T-helper 2 cell treated with Interferon-gamma antibody and Interleukin-4, amounts not matched to agents 100 ng/mL and 5 ng/mL, for 36 hours (primary cell): ENCODE measurements at regions not wholly inside any gene's neighbourhood (a gene's known extent, or its start where the extent isn't known, plus 50 kb on each side); places are given as distances from the start of the nearest gene placed in this dataset.

Source experiments
- intact Hi-C: fragments of 100-400 bp; cut with micrococcal nuclease; formaldehyde crosslinking; loops from one replicate; pipeline ENCODE4 v1.15.1; 2023

DNA sequence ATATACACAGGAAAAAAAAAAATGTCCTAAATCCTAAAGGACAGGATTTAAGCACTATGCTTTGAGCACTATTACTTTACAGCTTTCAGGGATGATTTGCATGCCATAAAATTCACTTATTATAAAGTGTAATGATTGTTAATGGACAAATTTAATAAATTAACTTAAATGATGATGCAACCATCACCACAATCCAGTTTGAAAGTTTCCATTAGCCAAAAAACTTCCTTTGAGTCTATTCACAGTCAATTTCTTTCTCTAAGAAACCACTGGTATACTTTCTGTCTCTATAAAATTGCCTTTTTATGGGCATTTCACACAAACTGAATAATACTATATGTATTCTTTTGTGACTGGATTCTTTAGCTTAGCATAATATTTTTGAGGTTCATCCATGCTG is 111.1 kb upstream of the RIOK3 start:
- intact Hi-C loops, result no loop called here

DNA sequence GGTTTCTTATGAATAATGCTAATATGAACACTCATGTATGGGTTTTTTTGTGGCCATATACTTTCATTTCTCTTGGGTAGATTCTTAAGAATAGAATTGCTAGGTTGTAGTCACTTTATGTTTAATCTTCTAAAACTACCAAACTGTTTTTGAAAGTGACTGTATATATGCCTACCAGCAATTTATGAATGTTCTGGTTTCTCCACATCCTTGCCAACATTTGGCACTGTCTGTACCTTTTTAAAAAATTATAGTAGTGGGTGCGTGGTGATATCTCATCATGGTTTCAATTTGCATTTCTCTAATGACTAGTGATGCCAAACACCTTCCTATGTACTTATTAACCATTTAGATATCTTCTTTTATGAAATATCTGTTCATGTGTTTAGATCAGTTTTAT is 110.6 kb upstream of the RIOK3 start:
- intact Hi-C loops, result no loop called here

DNA sequence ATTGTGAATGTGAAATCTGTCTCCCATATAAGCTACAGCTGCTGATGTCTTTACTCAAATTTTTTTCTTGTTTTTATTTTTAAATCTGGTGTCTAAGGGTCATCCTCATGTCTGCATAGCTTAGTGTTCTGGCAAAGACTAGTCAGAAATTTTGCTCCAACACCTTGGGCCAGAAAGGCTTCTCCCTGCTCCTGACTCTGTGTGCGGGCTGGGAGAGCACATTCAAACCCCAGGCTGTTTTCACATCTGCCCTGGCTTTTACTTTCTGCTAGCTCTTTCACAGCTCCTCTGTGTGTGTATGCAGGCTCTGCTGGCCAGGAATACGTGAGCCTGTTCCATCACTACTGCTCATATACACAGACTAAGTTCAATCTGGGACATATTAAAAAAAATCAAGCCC is 102.9 kb upstream of the RIOK3 start:
- intact Hi-C loops, result no loop called here

DNA sequence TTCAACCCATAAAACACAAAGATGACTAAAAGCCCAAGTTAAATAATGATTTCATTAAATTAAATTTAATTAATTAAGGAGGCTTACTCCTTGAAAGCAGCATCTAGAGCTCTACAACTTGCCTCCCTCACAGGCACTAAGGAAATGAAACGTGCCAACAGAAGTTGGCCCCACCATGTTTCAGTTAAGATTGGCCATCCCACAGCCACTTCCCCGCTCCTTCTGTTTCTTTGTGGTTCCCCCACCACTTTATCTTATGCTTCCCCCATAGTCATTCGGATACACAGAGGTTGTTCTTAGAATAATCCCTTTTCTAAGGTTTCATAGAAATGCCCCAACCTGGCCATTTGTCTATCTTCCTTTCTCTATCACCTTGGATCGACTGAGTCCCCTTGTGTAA is 101.6 kb upstream of the RIOK3 start:
- intact Hi-C loops, result no loop called here

DNA sequence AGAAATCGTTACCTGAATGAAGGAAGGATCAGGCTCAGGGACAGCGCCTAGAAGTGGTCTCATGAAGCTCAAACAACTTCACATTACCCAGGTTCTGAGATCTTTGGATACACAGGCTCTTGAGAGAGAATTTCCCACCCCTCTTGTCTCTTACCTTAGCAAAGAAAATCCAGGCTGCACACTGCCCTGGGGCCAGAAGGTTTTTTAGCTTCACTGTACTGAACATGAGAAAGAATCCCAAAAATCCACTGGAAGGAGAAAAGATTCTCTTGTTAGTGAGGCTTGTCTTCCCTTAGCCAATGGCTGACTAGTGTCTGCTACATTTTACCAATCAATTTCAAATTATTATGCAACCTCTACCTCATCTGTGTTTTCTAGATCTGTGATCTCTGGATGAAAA is 101.0 kb upstream of the RIOK3 start:
- intact Hi-C loops, result no loop called here

DNA sequence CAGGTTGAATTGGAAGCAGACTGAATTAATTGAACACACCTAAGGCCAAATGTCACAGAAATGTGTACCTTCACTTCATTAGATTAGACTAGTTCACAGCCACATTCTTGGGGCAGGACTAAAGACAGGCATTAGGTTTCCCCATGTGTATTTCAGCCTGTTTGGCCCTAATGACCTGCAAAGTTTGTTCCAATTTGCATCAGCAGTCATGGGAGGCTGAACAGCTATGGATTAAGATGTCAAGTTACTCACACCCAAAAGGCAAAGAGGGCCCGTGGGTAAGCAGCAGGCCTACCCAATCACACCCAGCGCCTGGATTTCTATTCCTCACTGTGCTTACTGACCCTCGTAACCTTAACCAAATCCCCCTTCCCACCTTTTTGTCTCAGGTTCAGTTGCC is 99.6 kb upstream of the RIOK3 start:
- intact Hi-C loops, result no loop called here

DNA sequence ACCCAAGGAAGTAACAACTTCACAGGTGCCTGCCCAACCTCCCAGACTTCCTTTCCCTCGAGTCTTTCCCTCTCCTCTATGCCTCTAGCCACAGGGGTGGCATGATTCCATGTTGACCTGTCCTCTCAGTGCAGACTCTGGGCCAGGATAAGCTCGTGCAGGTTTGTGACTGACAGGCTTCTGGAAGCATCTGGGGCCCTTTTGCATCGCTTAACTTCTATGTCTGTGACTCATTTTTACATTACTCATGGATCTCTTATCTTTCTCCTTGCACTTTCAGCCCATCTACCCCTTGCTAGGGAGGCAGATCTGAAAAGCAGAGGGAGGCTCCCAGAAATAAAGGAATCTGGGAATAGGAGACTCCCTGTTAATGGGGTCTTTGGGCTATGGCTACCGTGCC is 98.5 kb upstream of the RIOK3 start:
- intact Hi-C loops, result loop anchor here (5.0 kb wide), 1 partner anchor 47 kb away; no protein-coding TSS in a partner anchor

DNA sequence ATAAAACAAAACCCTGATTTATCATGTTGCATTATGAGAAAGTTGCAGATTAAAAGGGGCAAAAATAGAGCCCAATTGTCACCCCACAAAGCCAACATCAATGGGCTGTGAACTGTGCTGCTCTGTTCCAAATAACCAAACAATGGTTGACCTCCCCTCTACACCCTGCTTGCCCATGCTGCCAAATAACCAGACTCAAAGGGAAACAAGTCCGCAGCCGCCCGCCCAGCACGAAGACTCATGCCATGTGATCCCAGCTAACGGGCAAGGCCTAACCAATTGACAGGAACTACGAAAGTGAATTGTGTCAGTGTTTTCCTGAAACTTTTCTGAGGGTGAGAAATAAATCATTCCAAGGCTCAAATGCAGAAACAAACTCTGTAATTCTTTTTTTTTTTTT is 97.9 kb upstream of the RIOK3 start:
- intact Hi-C loops, result loop anchor here (5.0 kb wide), 1 partner anchor 48 kb away; no protein-coding TSS in a partner anchor

DNA sequence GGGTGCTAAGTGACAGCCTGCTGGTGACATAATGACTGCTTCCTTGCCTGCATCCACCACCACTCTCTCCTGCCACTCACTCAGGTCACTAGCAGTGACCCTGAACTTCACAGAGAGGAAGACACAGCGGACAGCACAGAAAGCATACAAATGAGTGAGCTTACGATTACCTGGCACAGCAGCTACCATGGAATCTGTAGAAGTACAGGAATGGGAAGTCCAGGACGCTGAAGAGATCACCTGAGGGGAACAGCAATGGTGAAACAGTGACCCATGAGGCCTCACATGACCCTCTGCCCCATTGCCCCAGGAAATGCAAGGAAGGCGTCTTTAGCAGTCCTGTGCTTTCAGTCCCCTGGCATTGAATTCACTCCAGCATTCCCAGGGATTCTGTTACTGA is 96.7 kb upstream of the RIOK3 start:
- intact Hi-C loops, result loop anchor here (5.0 kb wide), 1 partner anchor 49 kb away; no protein-coding TSS in a partner anchor

DNA sequence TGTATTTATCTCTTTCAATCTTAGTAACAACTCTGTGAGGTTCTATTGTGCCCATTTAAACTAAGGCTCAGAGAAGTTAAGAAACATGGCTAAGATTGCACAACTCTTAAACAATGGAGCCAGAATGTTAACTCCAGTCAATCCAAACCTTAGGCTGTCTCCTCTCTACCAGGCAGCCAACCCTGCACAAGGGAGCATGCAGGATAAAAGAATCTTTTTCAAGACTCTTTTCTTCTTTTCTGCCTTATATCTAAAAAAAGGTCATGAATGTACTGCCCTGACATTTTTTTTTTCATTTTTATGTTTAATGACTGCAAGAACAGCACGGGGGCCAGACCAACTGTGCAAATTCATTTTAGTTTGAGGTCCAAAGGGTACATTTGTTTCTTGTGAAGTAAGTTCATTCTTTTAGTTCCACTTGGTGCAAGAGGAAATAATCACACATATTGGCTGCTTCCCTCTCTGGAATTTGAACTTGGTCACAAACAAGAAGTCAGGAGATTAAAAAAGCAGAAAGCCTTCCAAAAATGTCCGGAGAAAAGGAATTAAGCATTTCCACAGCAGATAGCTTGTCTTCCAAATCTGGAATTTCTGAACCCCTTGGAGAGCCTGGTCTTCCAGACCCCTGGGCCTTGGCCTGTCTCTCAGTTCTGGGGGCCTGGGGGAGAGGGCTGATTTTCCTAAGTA is 96.0 kb upstream of the RIOK3 start:
- intact Hi-C loops, result loop anchor here (5.0 kb wide), 1 partner anchor 50 kb away; no protein-coding TSS in a partner anchor

DNA sequence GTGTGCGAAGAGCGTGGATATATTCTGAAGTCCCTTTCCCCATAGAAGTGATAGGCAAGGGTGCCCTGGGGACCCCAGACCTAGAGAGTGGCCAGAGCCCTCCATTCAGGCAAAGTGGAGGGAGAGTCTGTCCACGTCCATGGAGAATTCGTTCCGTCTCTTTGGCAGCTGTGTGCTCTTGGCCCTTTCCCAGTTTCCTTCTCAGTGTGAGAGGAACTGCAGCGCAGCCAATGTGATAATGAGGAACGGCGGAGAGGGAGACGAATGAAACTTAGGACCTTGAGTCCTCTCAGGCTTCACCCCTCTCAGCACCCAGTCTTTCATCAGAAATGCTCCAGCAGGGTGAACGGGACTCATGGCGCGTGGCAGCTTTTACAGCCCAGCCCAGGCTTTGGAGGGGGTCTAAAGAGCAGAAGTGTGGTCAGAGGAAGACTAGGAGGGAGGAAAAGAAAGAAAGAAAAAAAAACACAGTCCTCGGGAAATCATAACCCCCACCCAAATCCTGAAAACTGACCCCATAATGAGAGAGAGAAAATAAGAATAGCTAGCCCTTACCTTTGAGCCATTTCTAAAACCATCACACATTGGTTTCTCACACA is 95.0 kb upstream of the RIOK3 start:
- intact Hi-C loops, result loop anchor here (1.0 to 5.0 kb wide), 5 partner anchors 51 to 425 kb away; partner anchors contain the start of gene RBBP8

DNA sequence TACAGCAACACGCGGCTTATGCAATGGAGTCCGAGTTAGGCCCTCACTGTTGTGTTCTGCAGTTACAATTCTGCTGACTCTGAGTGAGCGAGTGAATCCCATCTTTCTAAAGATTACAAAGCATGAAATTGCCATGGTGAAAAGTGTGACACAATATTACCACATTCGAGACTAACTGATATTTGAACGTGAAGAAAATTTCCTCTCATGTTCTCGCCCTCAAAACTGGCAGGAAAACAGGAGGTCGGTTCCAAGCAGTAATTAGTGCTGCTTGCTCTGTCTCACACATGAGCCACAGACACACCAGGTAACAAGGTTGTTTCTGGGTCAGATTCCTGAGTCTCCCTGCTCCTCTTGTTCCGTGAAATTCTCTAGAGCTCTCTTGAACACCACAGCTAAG is 93.7 kb upstream of the RIOK3 start:
- intact Hi-C loops, result loop anchor here (1.0 to 5.0 kb wide), 5 partner anchors 52 to 429 kb away; no protein-coding TSS in a partner anchor

DNA sequence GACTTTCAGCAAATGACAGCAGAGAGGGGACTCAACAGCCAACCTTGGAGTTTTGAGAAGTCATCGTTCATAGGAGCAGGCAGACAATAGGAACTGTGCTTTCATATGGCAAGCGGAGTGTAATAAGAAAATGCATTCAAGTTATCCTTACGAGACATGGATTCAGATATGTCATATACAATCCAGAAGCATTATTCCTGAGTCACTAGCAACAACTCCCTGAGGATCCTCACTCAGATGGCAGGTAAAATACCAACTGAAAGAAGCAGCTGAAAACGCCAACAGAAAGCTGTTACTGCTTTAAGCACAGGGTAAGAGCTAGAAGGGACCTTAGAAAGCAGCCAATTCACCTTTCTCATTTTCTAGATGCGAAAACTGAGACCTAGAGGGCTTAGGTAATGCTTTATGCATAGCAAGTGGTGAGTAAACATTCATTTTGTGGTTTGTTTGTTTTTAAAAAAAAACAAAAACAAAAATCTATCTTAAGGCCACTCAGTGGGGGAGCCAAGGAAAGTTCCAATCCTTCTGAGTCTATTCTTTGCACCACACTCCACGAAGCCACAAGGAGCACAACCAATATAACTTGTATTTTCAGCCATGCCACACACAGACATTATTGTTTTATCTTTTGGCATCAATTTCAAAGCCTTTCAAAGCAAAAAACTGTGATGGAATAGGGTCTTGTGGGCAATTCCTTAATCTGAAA is 89.1 kb upstream of the RIOK3 start:
- intact Hi-C loops, result no loop called here

DNA sequence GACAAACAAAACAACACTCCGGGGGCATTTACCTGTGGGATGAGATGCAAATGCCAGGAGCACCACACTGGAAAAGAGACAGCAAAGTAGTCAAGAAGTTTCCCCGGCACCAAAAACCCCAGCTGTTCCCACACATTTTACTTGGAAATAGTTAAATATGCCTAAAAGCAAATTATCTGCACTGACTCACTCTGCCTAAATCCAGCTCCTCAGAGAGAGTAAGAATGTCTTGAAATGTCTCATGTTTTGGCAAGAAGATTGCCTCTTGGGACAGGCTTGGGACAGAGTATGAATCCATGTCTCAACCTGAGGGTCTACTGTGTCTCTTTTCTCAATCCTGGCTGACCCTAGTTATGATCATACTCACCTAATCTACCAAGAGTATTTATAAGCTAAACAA is 87.5 kb upstream of the RIOK3 start:
- intact Hi-C loops, result no loop called here

DNA sequence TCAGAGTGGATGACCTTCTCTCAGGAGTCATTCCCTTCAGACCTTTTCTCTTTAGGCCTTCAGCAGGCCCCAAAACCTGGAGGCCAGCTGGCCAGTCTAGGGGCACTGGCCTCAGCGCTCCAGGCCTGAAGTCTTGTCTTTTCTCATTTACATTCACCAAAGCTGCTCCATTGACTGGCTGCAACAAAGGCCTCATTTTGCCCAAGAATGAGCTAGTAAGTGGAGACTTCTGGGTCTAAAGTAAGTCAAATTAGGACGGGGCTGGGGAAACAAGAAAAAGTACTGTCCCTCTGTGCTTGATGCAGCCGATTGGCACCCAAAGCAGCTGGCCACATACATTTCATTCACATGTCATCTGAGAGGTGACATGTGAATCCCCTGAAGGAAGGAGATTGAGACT is 83.8 kb upstream of the RIOK3 start:
- intact Hi-C loops, result no loop called here

DNA sequence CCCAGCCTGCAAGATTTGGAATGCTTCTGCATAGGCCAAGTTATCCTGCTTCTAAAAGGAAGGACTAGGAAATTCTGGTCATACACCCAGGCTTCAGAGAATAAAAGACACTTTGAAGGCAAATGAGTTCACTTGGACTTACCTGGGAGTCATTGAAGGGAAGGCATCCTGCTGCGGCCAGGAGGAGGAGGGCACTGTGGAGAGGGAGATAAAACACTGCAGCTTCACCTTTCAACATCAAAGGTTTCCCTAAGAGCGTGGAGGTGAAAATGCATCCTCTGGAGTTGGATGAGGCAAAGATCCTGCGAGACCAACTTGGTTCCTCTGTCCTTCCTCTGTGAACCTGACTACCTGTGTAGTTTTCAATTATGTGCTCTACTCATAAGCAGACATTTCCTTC is 79.5 kb upstream of the RIOK3 start:
- intact Hi-C loops, result no loop called here

DNA sequence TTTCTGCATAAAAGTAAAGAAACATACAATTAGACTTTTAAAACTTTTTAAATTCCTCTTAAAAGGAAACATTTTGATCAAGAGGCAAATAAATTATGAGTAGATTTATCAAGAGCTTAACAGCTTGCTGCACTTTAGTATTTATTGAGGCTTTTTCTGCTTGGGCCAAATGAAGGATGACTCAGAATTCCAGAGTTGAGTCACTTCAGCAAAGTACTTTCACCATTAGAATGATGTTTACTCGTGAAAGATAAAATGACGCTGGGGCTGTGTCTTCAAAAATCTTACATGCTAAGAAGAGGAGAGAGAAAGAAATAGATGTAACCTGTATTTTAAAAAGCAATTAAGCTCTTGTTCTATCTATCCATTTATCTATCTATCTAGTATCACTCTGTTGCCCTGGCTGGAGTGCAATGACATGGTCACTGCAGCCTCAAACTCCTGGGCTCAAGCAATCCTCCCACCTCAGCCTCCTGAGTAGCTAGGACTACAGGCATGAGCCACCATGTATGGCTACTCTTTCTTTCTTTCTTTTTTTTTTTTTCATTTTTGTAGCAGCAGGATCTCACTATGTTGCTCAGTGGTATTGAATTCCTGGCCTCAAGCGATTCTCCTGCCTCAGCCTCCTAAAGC is 75.3 kb upstream of the RIOK3 start:
- intact Hi-C loops, result loop anchor here (1.0 to 2.0 kb wide), 2 partner anchors 246 to 447 kb away; no protein-coding TSS in a partner anchor

DNA sequence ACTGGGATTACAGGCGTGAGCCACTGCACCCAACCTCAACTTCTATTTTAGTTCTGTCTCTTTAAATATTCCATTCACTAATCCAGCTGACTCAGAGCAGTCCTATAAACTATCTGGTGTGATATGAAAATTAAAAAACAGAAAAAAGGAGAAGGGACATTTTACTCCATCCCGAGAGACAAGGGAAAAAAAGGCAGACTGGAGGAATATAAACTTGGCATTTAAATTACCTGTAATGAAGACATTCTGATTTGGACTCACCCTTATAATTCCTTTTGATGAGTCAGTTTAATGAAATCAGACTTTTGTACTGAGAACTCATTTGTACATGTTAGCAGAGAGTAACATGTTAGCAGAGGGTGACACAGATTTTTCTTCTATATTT is 74.8 kb upstream of the RIOK3 start:
- intact Hi-C loops, result loop anchor here (2.0 kb wide), 1 partner anchor 447 kb away; no protein-coding TSS in a partner anchor

DNA sequence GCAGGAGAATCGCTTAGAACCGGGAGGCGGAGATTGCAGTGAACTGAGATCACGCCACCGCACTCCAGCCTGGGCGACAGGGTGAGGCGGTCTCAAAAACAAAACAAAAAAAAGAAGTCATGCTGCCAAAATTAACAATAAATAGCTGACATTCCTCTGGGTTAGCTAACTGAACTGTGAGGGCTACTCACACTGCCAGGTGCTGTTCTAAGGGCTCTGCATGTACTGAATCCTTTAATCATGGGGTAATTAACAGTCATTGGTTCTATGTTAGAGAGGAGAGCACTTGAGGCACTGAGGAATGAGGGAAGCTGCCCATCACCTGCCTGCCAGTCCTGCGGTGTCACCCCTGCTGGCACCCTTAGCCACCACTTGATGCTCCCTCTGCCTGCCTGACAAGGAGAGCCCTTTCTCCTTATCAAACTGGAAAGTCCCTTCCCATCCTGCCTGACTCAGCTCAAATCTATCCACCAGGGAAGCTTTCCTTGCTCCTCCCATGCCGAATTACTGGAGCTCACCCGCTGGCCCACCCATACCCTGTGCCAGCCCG is 73.0 kb upstream of the RIOK3 start:
- intact Hi-C loops, result no loop called here

DNA sequence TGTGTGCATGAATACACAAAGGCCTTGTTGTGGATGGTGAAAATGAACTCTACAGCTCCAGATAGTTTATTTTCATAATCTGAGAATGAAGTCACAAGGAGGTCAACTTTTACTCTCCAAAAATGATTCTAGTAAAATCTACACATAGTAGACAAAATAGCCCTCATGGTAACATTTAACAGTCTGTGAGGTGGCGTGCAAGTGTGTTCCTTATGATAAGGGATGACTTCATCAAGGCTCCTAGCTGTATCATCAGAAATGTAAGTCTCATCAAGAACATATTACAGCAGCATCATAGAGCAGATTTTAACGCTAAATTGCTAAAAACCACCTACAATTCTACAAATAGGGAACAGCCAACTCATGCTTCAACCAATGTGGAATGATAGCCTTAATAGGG is 72.3 kb upstream of the RIOK3 start:
- intact Hi-C loops, result no loop called here

DNA sequence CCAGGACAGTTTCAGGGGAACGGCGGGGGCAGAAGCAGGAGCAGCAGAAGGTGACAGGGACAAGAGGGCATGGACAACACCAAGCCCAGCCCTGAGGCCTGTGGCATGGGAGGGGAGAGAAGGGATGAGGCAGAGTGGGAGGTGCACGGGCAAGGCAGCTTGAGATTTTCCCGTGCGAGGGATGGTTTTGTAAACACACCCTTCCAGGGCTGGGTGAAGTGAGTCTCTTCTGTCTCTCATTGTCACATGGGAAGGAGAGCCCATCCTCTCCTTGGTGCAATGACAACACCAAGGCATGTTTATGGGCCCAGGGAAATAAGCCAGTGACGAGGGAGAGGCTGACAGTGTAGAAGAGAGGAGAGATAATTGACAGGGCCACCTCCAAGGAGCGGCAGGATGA is 69.6 kb upstream of the RIOK3 start:
- intact Hi-C loops, result no loop called here
